Endothelial cell of umbilical vein (primary cell): ENCODE measurements at regions not wholly inside any gene's neighbourhood (a gene's known extent, or its start where the extent isn't known, plus 50 kb on each side); places are given as distances from the start of the nearest gene placed in this dataset.

ENCODE experiments used
- BruUV-seq: library from RNA; stranded (reverse); fragments of 400-500 nt; replicated peaks from 2 replicates; lab custom pipeline; 2021; lab: Mats Ljungman, UMichigan
- CTCF ChIA-PET: fragments of 300-600, 350-600 bp; sonication (Branson Sonifier 250); formaldehyde crosslinking; loops from one replicate; lab custom pipeline; 2021; ENCODE audit warnings: antibody characterized with exemption, inconsistent platforms; lab: Charles Lee
- POLR2A ChIA-PET: fragments of 300-600, 350-600 bp; sonication (Branson Sonifier 250); formaldehyde crosslinking; loops from one replicate; lab custom pipeline; 2021; ENCODE audit warnings: antibody characterized with exemption, inconsistent platforms; lab: Charles Lee
- DNase-seq: peaks from one replicate; pipeline ENCODE4 v3.0.0-alpha.2; 2011; ENCODE audit warnings: low read depth, low spot score
- FAIRE-seq: peaks from 2 replicates; lab custom pipeline; 2011; peaks lifted over from hg19 to GRCh38; lab: Jason Lieb, UNC
- H2AFZ ChIP-seq: 2 replicates; pipeline ENCODE4 v1.6.0; 2012; ENCODE audit warnings: low read depth, low read length, control low read depth, inconsistent platforms
- H3K27ac ChIP-seq: 2 replicates; pipeline ENCODE4 v1.5.1; 2011; ENCODE audit warnings: low read depth, mild to moderate bottlenecking, control low read depth, low read length, moderate library complexity; ENCODE audit not compliant: insufficient read depth
- H3K27me3 ChIP-seq, 2 experiments: 2 replicates each; pipeline versions ENCODE4 v1.6.0 to v1.6.1; 2011; ENCODE audit warnings: low read length in 2 of 2, mixed read lengths in 1 of 2; ENCODE audit not compliant: control insufficient read depth in 2 of 2, insufficient read depth in 2 of 2
- H3K36me3 ChIP-seq, 2 experiments: 2 replicates in 1 of 2; 3 replicates in 1 of 2; pipeline ENCODE4 v1.5.1; 2011; ENCODE audit warnings: low read length in 2 of 2, mild to moderate bottlenecking in 1 of 2, moderate library complexity in 1 of 2; ENCODE audit not compliant: control insufficient read depth in 2 of 2, insufficient read depth in 2 of 2; ENCODE audit errors: extremely low read depth in 1 of 2
- H3K4me1 ChIP-seq: 3 replicates; pipeline ENCODE4 v1.5.1; 2011; ENCODE audit warnings: mild to moderate bottlenecking, low read length; ENCODE audit not compliant: control insufficient read depth, insufficient read depth; ENCODE audit errors: extremely low read depth
- H3K4me2 ChIP-seq: 2 replicates; pipeline ENCODE4 v1.6.1; 2011; ENCODE audit warnings: low read length, control low read depth, mixed read lengths; ENCODE audit not compliant: insufficient read depth
- H3K4me3 ChIP-seq, 3 experiments: fragments of 200-600 bp in 1 of 3; sonication (generic), shearing (Covaris generic) in 1 of 3; replicated peaks in 1 of 3; 2 replicates each; pipeline ENCODE4 v1.5.1; 2011 to 2016; ENCODE audit warnings: control low read depth in 3 of 3, low read length in 3 of 3, mild to moderate bottlenecking in 2 of 3, inconsistent platforms in 1 of 3, low read depth in 1 of 3, moderate library complexity in 1 of 3; ENCODE audit not compliant: insufficient read depth in 1 of 3
- H3K79me2 ChIP-seq: 2 replicates; pipeline ENCODE4 v1.6.0; 2012; ENCODE audit warnings: low read length, inconsistent platforms; ENCODE audit not compliant: control insufficient read depth, insufficient read depth
- H3K9ac ChIP-seq: replicated peaks from 2 replicates; pipeline ENCODE3; 2011; ENCODE audit warnings: low read length, control low read depth; ENCODE audit not compliant: insufficient read depth; ENCODE audit errors: extremely low read depth
- H3K9me1 ChIP-seq: replicated peaks from 3 replicates; pipeline ENCODE4 v1.6.0; 2011; ENCODE audit warnings: mild to moderate bottlenecking, low read length; ENCODE audit not compliant: control insufficient read depth, insufficient read depth; ENCODE audit errors: extremely low read depth
- H3K9me3 ChIP-seq: replicated peaks from 2 replicates; pipeline ENCODE4 v1.5.1; 2012; ENCODE audit warnings: low read length, inconsistent platforms; ENCODE audit not compliant: control insufficient read depth, insufficient read depth
- H4K20me1 ChIP-seq: replicated peaks from 2 replicates; pipeline ENCODE3; 2011; ENCODE audit warnings: mild to moderate bottlenecking, low read length; ENCODE audit not compliant: control insufficient read depth, insufficient read depth; ENCODE audit errors: extremely low read depth
- CTCF ChIP-seq, 2 donors: IDR thresholded peaks; 1 replicate in 1 of 2; 2 replicates in 1 of 2; pipeline ENCODE4 v1.5.1; 2011; ENCODE audit warnings: low read length in 2 of 2, mild to moderate bottlenecking in 2 of 2, moderate library complexity in 2 of 2, control low read depth in 1 of 2, inconsistent platforms in 1 of 2, low read depth in 1 of 2; ENCODE audit not compliant: insufficient read depth in 1 of 2; ENCODE audit errors: extremely low read depth in 1 of 2
- EZH2 ChIP-seq: IDR thresholded peaks from 2 replicates; pipeline ENCODE4 v1.6.1; 2012; ENCODE audit warnings: borderline replicate concordance, low read depth, mild to moderate bottlenecking, moderate library complexity, low read length, inconsistent platforms; ENCODE audit not compliant: severe bottlenecking
- FOS ChIP-seq: IDR thresholded peaks from 2 replicates; pipeline ENCODE4 v1.6.1; 2011; ENCODE audit warnings: mild to moderate bottlenecking, low read length, moderate library complexity, borderline replicate concordance; ENCODE audit not compliant: insufficient read depth
- GATA2 ChIP-seq: IDR thresholded peaks from 2 replicates; pipeline ENCODE4 v1.7.0; 2011; ENCODE audit warnings: low read depth, mild to moderate bottlenecking, moderate library complexity, mixed read lengths, low read length; ENCODE audit not compliant: insufficient read length, insufficient read depth
- JUN ChIP-seq: IDR thresholded peaks from 2 replicates; pipeline ENCODE4 v1.6.1; 2011; ENCODE audit warnings: borderline replicate concordance, low read depth; ENCODE audit not compliant: insufficient read length, insufficient read depth
- MAX ChIP-seq: IDR thresholded peaks from 2 replicates; pipeline ENCODE4 v1.6.1; 2011; ENCODE audit not compliant: insufficient read depth, insufficient read length
- MYC ChIP-seq: IDR thresholded peaks from one replicate; pipeline ENCODE4 v1.6.1; 2011; ENCODE audit warnings: mild to moderate bottlenecking, low read depth, low read length
- POLR2A ChIP-seq: IDR thresholded peaks from 2 replicates; pipeline ENCODE4 v1.6.1; 2012; ENCODE audit warnings: low read depth, mild to moderate bottlenecking, control low read depth, low read length
- POLR2AphosphoS5 ChIP-seq: IDR thresholded peaks from 2 replicates; pipeline ENCODE4 v1.6.1; 2012; ENCODE audit warnings: low read depth, mild to moderate bottlenecking, control low read depth, low read length, moderate library complexity; ENCODE audit not compliant: insufficient read depth
- dilution Hi-C: fragments of 300-500 bp; cut with MboI; formaldehyde crosslinking; loops from one replicate; pipeline ENCODE4 v1.15.0; 2019; ENCODE audit warnings: low sequenced_read_pairs; ENCODE audit not compliant: extremely low pct_ligation_motif_present
- intact Hi-C: fragments of 100-400 bp; cut with micrococcal nuclease; formaldehyde crosslinking; loops from one replicate; pipeline ENCODE4 v1.10.0; 2022

DNA sequence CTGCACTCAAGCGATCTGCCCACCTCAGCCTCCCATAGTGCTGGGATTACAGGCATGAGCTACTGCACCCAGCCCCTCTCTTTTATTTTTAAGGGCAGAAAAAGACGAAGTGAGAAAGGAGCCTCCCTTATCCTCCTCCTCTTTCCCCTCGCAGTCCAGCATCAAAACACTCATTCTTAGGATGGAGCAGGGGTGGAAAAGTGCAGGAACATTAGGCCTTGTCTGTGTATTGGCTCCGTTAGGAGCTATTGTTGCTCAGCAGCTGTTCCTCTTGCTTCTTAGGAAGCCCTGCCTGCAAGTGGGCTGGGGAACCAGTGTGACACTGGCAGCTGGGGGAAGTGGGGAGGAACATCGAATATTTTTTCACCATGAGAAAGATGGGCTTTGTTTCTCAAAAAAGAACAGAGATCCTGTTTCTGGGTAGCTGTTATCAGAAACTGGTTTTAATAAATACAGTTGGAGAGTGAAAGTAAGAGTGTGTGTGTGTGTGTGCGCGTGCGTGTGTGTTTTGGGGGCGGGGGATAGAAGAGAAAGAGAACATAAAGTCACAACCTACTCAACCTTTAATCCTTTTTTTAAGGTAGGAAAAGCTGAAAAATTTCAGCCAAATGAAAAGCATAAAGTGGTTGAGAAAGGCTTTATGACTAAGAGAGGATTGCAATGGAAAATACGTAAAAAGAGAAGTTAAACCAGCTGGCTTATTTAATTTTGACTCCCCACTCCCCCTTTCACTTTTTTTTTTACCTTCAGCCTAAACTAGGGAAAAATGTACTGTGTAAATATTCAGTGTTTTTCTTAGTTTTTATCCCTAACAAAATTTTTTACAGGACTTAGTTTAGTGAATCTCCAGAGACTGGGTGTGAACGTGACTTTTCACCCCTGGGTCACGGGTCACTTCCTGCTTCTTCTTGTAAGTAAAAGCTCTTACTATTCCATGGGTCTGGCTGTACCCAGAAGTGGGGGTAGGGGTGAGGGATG, 197.2 kb upstream of the PLEKHG7 start:
- Histone ChIP-seq H2AFZ (peak overlapping the region; percentile 73), H3K4me1 (peaks cover 6% of the 10 kb centered on the region), H3K9me3 (no peaks in the 10 kb centered on the region), H3K27ac (peak overlapping the region; percentile 13), H3K4me2 (peak overlapping the region; percentile 68), H3K4me3 (peak overlapping the region in 1 of 3 experiments; percentile 30), H3K36me3 (no peaks in the 10 kb centered on the region), H3K9me1 (no peaks in the 10 kb centered on the region), H3K27me3 (peaks cover 0 to 5% of the 10 kb centered on the region in 2 experiments), H3K9ac (peak overlapping the region; percentile 29), H3K79me2 (no peaks in the 10 kb centered on the region), H4K20me1 (no peaks in the 10 kb centered on the region)
- peak; percentile 84 for FAIRE-seq
- no peak for TF ChIP-seq CTCF (IDR thresholded peaks at IDR 0.05; ENCODE audit: extremely low read depth in 1 of 2, insufficient read depth in 1 of 2, low read depth in 1 of 2, low read length in 2 of 2)
- TF ChIP-seq GATA2: no peak
- TF ChIP-seq FOS: no peak
- no peak for TF ChIP-seq MYC
- TF ChIP-seq POLR2A: no peak
- no peak for TF ChIP-seq MAX
- TF ChIP-seq EZH2: no peak
- TF ChIP-seq POLR2AphosphoS5: no peak
- no peak for TF ChIP-seq JUN
- POLR2A ChIA-PET: interaction anchor here (1.0 to 1.4 kb wide), 2 partner anchors 141 to 360 kb away, joined by 3 to 8 read pairs; partner anchors contain the start of gene BTG1
- CTCF ChIA-PET: interaction anchor here (0.7 to 1.8 kb wide), 7 partner anchors 11 to 1124 kb away, joined by 3 to 6 read pairs (median 3); no protein-coding TSS in a partner anchor
- intact Hi-C loops: loop anchor here (1.0 kb wide), 1 partner anchor 34 kb away; no protein-coding TSS in a partner anchor
- dilution Hi-C loops: no loop called here
- DNase-seq: peak; percentile 70
- no TSS peak for BruUV-seq
